IMR-90 (cell line): ENCODE measurements at regions not wholly inside any gene's neighbourhood (a gene's known extent, or its start where the extent isn't known, plus 50 kb on each side); places are given as distances from the start of the nearest gene placed in this dataset.

Source experiments
- ATAC-seq: fragments of 200-7000 bp; cut with Tn5 transposase; 2 replicates; pipeline ENCODE4 v1.9.1; 2020; ENCODE audit warnings: low read depth, mild to moderate bottlenecking, moderate library complexity
- BruUV-seq: library from RNA; stranded (reverse); fragments of 400-500 nt; replicated peaks from 2 replicates; lab custom pipeline; 2021; lab: Mats Ljungman, UMichigan
- CTCF ChIA-PET: fragments of 300-600 bp; formaldehyde crosslinking; extraction: SDS; loops from one replicate; lab custom pipeline; 2021; ENCODE audit warnings: antibody characterized with exemption; lab: Yijun Ruan, JAX
- POLR2A ChIA-PET: fragments of 300-600 bp; sonication (Branson Sonifier 250); formaldehyde crosslinking; loops from one replicate; lab custom pipeline; 2022; ENCODE audit warnings: antibody characterized with exemption; ENCODE audit not compliant: unreplicated experiment; lab: Charles Lee
- DNase-seq: peaks from one replicate; pipeline ENCODE4 v3.0.0; 2013
- H2AFZ ChIP-seq: replicated peaks from 2 replicates; pipeline ENCODE3; 2013; ENCODE audit warnings: low read length, mild to moderate bottlenecking; ENCODE audit not compliant: poor library complexity
- H2AK5ac ChIP-seq: 2 replicates; pipeline ENCODE4 v1.6.1; 2013; ENCODE audit warnings: low read depth, low read length, inconsistent platforms
- H2AK9ac ChIP-seq: replicated peaks from 2 replicates; pipeline ENCODE3; 2013; ENCODE audit warnings: mild to moderate bottlenecking, low read depth, low read length, moderate library complexity; ENCODE audit not compliant: poor library complexity
- H2BK120ac ChIP-seq: 2 replicates; pipeline ENCODE4 v1.6.1; 2013; ENCODE audit warnings: low read depth, low read length, inconsistent platforms
- H2BK15ac ChIP-seq: 3 replicates; pipeline ENCODE4 v1.6.1; 2013; ENCODE audit warnings: low read depth, low read length, inconsistent platforms
- H2BK20ac ChIP-seq: 2 replicates; pipeline ENCODE4 v1.6.1; 2013; ENCODE audit warnings: low read depth, mild to moderate bottlenecking, inconsistent platforms, low read length, moderate library complexity
- H2BK5ac ChIP-seq: 2 replicates; pipeline ENCODE4 v1.6.1; 2013; ENCODE audit warnings: mild to moderate bottlenecking, low read depth, low read length, inconsistent platforms; ENCODE audit not compliant: poor library complexity, severe bottlenecking
- H3K14ac ChIP-seq: replicated peaks from 2 replicates; pipeline ENCODE4 v1.6.1; 2013; ENCODE audit warnings: low read depth, low read length, inconsistent platforms
- H3K18ac ChIP-seq: 2 replicates; pipeline ENCODE4 v1.6.1; 2013; ENCODE audit warnings: low read depth, low read length, control low read depth
- H3K23ac ChIP-seq: 2 replicates; pipeline ENCODE4 v1.6.1; 2013; ENCODE audit warnings: low read depth, low read length, inconsistent platforms
- H3K27ac ChIP-seq: 2 replicates; pipeline ENCODE4 v1.5.1; 2013; ENCODE audit warnings: mild to moderate bottlenecking, control low read depth, low read length; ENCODE audit not compliant: insufficient read depth
- H3K27me3 ChIP-seq: 2 replicates; pipeline ENCODE4 v1.6.1; 2013; ENCODE audit warnings: low read length; ENCODE audit not compliant: control insufficient read depth, insufficient read depth
- H3K36me3 ChIP-seq: 2 replicates; pipeline ENCODE4 v1.6.1; 2013; ENCODE audit warnings: low read length, mixed read lengths; ENCODE audit not compliant: control insufficient read depth, insufficient read depth
- H3K4ac ChIP-seq: 2 replicates; pipeline ENCODE4 v1.6.1; 2013; ENCODE audit warnings: low read depth, low read length, inconsistent platforms
- H3K4me1 ChIP-seq: 2 replicates; pipeline ENCODE4 v1.6.1; 2013; ENCODE audit warnings: low read length, mixed read lengths; ENCODE audit not compliant: control insufficient read depth, insufficient read depth
- H3K4me2 ChIP-seq: 2 replicates; pipeline ENCODE4 v1.6.1; 2013; ENCODE audit warnings: low read depth, mild to moderate bottlenecking, control low read depth, low read length, moderate library complexity
- H3K4me3 ChIP-seq: 2 replicates; pipeline ENCODE4 v1.5.1; 2013; ENCODE audit warnings: low read depth, mild to moderate bottlenecking, control low read depth, low read length, moderate library complexity; ENCODE audit not compliant: insufficient read depth
- H3K56ac ChIP-seq: 2 replicates; pipeline ENCODE4 v1.6.1; 2013; ENCODE audit warnings: low read length, inconsistent platforms; ENCODE audit not compliant: insufficient read depth; ENCODE audit errors: extremely low read depth
- H3K79me1 ChIP-seq, 2 experiments: 2 replicates each; pipeline ENCODE4 v1.6.1; 2013; ENCODE audit warnings: low read length in 2 of 2, inconsistent platforms in 1 of 2, low read depth in 1 of 2
- H3K9ac ChIP-seq: 2 replicates; pipeline ENCODE4 v1.6.1; 2013; ENCODE audit warnings: low read depth, low read length, control low read depth
- H3K9me1 ChIP-seq: 2 replicates; pipeline ENCODE4 v1.6.1; 2013; ENCODE audit warnings: low read length, inconsistent platforms; ENCODE audit not compliant: insufficient read depth
- H3K9me3 ChIP-seq: 2 replicates; pipeline ENCODE4 v1.6.1; 2013; ENCODE audit warnings: low read length; ENCODE audit not compliant: control insufficient read depth, insufficient read depth
- H4K20me1 ChIP-seq: 2 replicates; pipeline ENCODE4 v1.6.1; 2013; ENCODE audit warnings: low read length, inconsistent platforms; ENCODE audit not compliant: insufficient read depth
- H4K5ac ChIP-seq: 2 replicates; pipeline ENCODE4 v1.6.1; 2013; ENCODE audit warnings: mild to moderate bottlenecking, low read depth, low read length, control low read depth
- H4K8ac ChIP-seq, 2 experiments: 2 replicates each; pipeline ENCODE4 v1.6.1; 2013; ENCODE audit warnings: low read depth in 2 of 2, low read length in 2 of 2, control low read depth in 1 of 2, inconsistent platforms in 1 of 2
- H4K91ac ChIP-seq: 2 replicates; pipeline ENCODE4 v1.6.1; 2013; ENCODE audit warnings: low read depth, low read length, inconsistent platforms; ENCODE audit not compliant: insufficient read depth
- BHLHE40 ChIP-seq: fragments of 150-350 bp; IDR thresholded peaks from 2 replicates; pipeline ENCODE4 v1.6.1; 2016; ENCODE audit warnings: mild to moderate bottlenecking, low read depth, low read length
- CEBPB ChIP-seq: IDR thresholded peaks from 2 replicates; pipeline ENCODE4 v1.6.1; 2012; ENCODE audit warnings: low read depth, low read length, improper control_type of control experiment
- ELK1 ChIP-seq: fragments of 150-350 bp; IDR thresholded peaks from 2 replicates; pipeline ENCODE4 v1.6.1; 2016; ENCODE audit warnings: low read depth, mild to moderate bottlenecking, low read length, moderate library complexity, borderline replicate concordance
- FOS ChIP-seq: fragments of 150-350 bp; IDR thresholded peaks from 2 replicates; pipeline ENCODE4 v1.6.1; 2016; ENCODE audit warnings: low read depth, low read length
- MAFK ChIP-seq: IDR thresholded peaks from 2 replicates; pipeline ENCODE4 v1.6.1; 2012; ENCODE audit warnings: low read depth, low read length, improper control_type of control experiment
- WGBS, 2 experiments: methylation state at CpG; one replicate each; pipeline versions ENCODE4 v1.1.5 to v1.1.7; 2013; ENCODE audit warnings: missing lambda C conversion rate in 2 of 2; ENCODE audit not compliant: insufficient read length in 1 of 2; ENCODE audit errors: extremely low coverage in 2 of 2; 5-methylcytosine and 5-hydroxymethylcytosine counted together
- dilution Hi-C: fragments of 300-500 bp; cut with HindIII; formaldehyde crosslinking; loops from one replicate; pipeline ENCODE4 v1.14.3; 2018; ENCODE audit warnings: low sequenced_read_pairs; ENCODE audit not compliant: unreplicated experiment
- in situ Hi-C: fragments of 300-500 bp; cut with MboI; formaldehyde crosslinking; loops from 3 replicates; pipeline ENCODE4 v1.14.3; 2019; ENCODE audit warnings: low sequenced_read_pairs, inconsistent platforms, mixed read lengths
- intact Hi-C: fragments of 100-400 bp; cut with micrococcal nuclease; formaldehyde crosslinking; loops from 2 replicates; pipeline ENCODE4 v1.10.0; 2022

- DNase-seq (no peak), ATAC-seq (no peak)
- no peak overlapping the region for H4K91ac ChIP-seq
- BruUV-seq = no TSS peak
- no peak overlapping the region for H2AFZ ChIP-seq
- H3K4me2 ChIP-seq = no peak overlapping the region
- no peak overlapping the region for H3K23ac ChIP-seq
- H2BK15ac ChIP-seq = no peak overlapping the region
- H3K4me1 ChIP-seq = no peaks in the 10 kb centered on the region
- H3K14ac ChIP-seq = no peak overlapping the region
- no peak overlapping the region for H2BK120ac ChIP-seq
- in situ Hi-C loops (no loop called here), intact Hi-C loops (no loop called here), dilution Hi-C loops (no loop called here)
- H3K79me1 ChIP-seq = no peaks in the 10 kb centered on the region
- no peak overlapping the region for H3K27ac ChIP-seq
- H3K56ac ChIP-seq = no peak overlapping the region
- H2AK5ac ChIP-seq = no peak overlapping the region
- TF ChIP-seq MAFK (no peak), ELK1 (no peak), CEBPB (no peak), BHLHE40 (no peak), FOS (no peak)
- CTCF ChIA-PET = no interaction called here
- no peak overlapping the region for H2AK9ac ChIP-seq
- no peak overlapping the region for H2BK5ac ChIP-seq
- POLR2A ChIA-PET = no interaction called here
- no peaks in the 10 kb centered on the region; the same call in 1 of the 2 replicates for H3K27me3 ChIP-seq
- no peak overlapping the region for H3K4me3 ChIP-seq
- no peak overlapping the region for H3K18ac ChIP-seq
- no peaks in the 10 kb centered on the region for H3K9me1 ChIP-seq
- H2BK20ac ChIP-seq = no peak overlapping the region
- no peak overlapping the region for H3K9ac ChIP-seq
- no peak overlapping the region for H4K8ac ChIP-seq
- no peaks in the 10 kb centered on the region for H3K36me3 ChIP-seq
- H3K9me3 ChIP-seq = no peaks in the 10 kb centered on the region
- H4K5ac ChIP-seq = no peak overlapping the region
- H4K20me1 ChIP-seq = no peaks in the 10 kb centered on the region
- no CpG with 5 or more reads among the region's 7 CpGs for WGBS, 2 experiments
- H3K4ac ChIP-seq = no peak overlapping the region
Observed at GRCh38 chr3:27880969-27881892, 159.1 kb upstream of the EOMES start.
